Duodenal mucosa (tissue), 2 donors: ENCODE measurements at regions not wholly inside any gene's neighbourhood (a gene's known extent, or its start where the extent isn't known, plus 50 kb on each side); places are given as distances from the start of the nearest gene placed in this dataset.

Experiments
- H3K27ac ChIP-seq: one replicate; pipeline ENCODE4 v1.7.0; 2013; ENCODE audit warnings: low read depth, low read length
- H3K27me3 ChIP-seq, 2 donors: one replicate each; pipeline ENCODE4 v1.7.0; 2013; ENCODE audit warnings: low read length in 2 of 2, control low read depth in 1 of 2; ENCODE audit not compliant: insufficient read depth in 2 of 2, control insufficient read depth in 1 of 2
- H3K36me3 ChIP-seq, 2 donors: one replicate each; pipeline ENCODE4 v1.7.0; 2013; ENCODE audit warnings: low read length in 2 of 2, control low read depth in 1 of 2; ENCODE audit not compliant: insufficient read depth in 2 of 2, control insufficient read depth in 1 of 2
- H3K4me1 ChIP-seq, 2 donors: one replicate each; pipeline ENCODE4 v1.7.0; 2013; ENCODE audit warnings: low read length in 2 of 2, control low read depth in 1 of 2; ENCODE audit not compliant: insufficient read depth in 2 of 2, control insufficient read depth in 1 of 2
- H3K4me3 ChIP-seq, 2 donors: one replicate each; pipeline ENCODE4 v1.7.0; 2013; ENCODE audit warnings: low read length in 2 of 2, low read depth in 1 of 2
- H3K9ac ChIP-seq, 2 donors: one replicate each; pipeline ENCODE4 v1.7.0; 2013; ENCODE audit warnings: low read length in 2 of 2, low read depth in 1 of 2
- H3K9me3 ChIP-seq, 2 donors: one replicate each; pipeline ENCODE4 v1.7.0; 2013; ENCODE audit warnings: low read length in 2 of 2, control low read depth in 1 of 2; ENCODE audit not compliant: control insufficient read depth in 1 of 2

DNA sequence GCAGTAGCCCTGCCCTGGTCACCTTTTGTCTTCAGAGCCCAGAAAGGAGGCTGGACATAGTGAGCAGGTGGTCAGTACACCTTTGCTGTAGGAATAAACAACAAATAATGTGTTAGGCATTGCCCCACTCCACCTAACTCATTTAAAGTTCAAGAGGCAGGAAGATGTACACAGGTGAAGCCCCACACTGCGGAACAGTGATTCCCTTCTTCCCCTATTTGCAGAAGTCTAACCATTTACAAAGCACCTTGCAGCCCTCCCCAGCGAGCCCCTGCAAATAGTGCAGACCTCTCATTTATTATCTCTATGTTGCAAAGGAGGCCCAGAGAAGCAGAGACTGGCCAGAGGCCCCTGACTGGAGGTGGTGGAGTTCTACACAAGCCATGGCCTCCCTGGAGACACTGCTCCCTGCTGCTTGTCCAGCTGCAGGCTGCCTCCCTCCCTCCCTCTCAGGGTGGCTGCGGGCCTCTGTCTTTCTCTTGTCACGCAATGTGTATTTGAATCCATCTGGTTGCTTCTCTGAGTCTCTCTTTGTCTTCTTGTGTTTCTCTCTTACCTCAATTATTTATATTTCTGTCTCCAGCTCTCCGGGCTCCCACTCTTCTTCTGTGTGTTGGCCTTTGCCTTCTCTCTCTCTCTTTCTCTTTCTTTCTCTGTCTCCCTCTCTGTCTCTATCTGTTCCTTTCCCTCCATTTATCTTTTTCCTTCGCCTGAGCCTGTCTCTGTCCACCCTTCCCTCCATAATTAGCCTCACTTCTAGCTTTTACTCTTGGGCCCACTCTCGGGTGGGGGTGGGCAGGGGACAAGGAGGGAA is 59.1 kb upstream of the PRDM11 start:
- Histone ChIP-seq H3K4me3 (no peak overlapping the region), H3K9ac (no peak overlapping the region)

DNA sequence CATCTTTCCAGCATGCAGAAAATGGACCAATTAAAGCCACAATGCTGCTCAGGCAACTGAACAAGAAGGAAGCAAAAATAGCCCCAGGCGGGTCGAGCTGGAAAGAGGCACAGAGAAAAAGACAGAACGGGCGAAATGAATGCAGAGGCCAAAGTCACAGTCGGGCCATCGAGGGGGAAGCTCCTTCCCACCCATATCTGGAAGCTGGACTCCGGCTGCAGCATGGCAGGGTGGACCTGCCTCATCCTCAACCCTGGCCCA is 58.6 kb upstream of the PRDM11 start:
- Histone ChIP-seq H3K36me3 (no peaks in the 10 kb centered on the region), H3K9me3 (no peaks in the 10 kb centered on the region), H3K4me3 (no peak overlapping the region), H3K27ac (no peak overlapping the region), H3K27me3 (peaks cover 0 to 4% of the 10 kb centered on the region in 2 donors), H3K9ac (no peak overlapping the region), H3K4me1 (peaks cover 12 to 24% of the 10 kb centered on the region in 2 donors)

More for the DNA sequence above, 59.1 kb upstream of the PRDM11 start:
- Histone ChIP-seq H3K27me3 (peaks cover 0 to 4% of the 10 kb centered on the region in 2 donors), H3K27ac (no peak overlapping the region), H3K4me1 (peaks cover 12 to 29% of the 10 kb centered on the region in 2 donors), H3K36me3 (no peaks in the 10 kb centered on the region), H3K9me3 (no peaks in the 10 kb centered on the region)

DNA sequence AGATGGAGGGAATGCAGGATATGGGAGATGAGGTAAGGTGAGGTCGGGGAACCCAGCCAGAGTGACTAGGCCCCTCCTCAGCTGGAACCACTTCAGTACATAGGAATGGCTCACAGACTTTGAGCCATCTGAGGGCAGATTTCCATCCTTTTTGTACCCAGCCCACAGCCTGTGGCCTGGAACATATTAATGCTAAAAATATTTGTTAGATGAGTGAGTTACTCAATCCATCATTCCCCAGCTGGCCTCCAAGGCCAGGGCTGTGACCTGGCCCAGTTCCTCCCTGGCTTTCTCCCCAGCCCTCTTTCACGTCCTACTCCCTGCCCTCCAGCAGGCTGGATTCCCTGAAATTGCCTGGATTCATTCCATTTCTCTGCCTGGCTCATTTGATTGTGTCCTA is 57.2 kb upstream of the PRDM11 start:
- Histone ChIP-seq H3K36me3 (no peaks in the 10 kb centered on the region), H3K9ac (no peak overlapping the region), H3K4me1 (peaks cover 0 to 22% of the 10 kb centered on the region in 2 donors), H3K27ac (no peak overlapping the region), H3K4me3 (no peak overlapping the region), H3K9me3 (no peaks in the 10 kb centered on the region), H3K27me3 (no peaks in the 10 kb centered on the region)

DNA sequence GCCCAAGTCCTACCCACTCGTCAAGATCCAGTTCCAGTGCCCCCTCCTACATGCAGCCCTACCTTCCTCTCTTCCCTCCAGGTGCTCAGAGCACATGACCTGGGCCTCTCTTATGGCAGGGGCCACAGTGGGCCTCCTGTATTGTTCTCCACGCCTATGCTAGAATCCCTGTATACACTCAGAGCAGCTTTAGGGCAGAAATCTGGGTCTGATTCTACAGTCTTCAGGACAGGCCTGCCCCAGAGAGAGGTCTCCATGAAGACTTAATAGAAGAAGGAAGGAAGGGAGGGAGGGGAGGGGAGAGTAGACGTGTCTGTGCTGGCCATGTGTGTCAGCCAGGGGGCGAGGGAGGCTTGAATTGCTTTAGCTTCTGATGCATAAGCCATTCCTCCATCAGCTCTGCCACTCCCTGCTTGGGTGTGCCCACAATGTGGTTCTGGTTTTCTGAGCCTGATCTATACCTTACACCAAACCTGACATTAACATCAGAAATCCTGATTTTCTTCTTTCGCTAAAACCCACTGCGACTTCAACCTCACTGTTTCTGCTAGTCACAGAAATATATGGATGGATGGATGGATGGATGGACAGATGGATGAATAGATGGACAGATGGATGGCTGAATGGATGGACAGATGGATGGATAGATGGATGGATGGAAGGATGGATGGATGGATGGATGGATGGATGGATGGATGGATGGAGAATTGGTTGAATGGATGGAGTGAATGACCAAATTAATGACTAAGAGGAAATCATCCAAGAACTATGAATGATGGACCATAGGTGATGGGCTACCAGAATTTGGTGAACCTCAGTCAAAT is 56.6 kb upstream of the PRDM11 start:
- Histone ChIP-seq H3K9me3 (no peaks in the 10 kb centered on the region), H3K4me3 (no peak overlapping the region), H3K4me1 (peaks cover 0 to 22% of the 10 kb centered on the region in 2 donors), H3K36me3 (no peaks in the 10 kb centered on the region), H3K9ac (no peak overlapping the region), H3K27me3 (no peaks in the 10 kb centered on the region), H3K27ac (no peak overlapping the region)

DNA sequence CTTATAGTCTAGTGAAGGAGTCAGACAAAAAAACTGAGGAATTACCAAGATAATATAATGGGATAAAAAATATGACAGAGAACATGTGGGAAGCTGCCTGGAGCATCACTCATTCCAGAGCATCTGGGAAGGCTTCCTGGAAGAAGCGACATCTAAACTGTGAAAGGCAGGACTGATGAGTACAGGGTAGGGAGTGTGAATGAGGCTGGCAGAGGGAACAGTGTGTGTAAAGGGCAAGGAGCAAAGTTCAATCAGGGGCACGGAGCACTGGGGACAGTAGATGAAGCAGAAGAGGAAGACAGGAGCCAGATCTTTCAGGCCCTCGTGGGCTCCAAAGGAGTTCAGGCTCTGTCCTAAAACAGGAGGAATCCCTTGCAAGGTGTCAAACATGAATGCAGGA is 55.8 kb upstream of the PRDM11 start:
- no peak overlapping the region for H3K4me3 ChIP-seq
- no peaks in the 10 kb centered on the region for H3K27me3 ChIP-seq
- H3K9me3 ChIP-seq, result no peaks in the 10 kb centered on the region
- no peaks in the 10 kb centered on the region for H3K36me3 ChIP-seq
- no peak overlapping the region for H3K9ac ChIP-seq
- peaks cover 0 to 22% of the 10 kb centered on the region in 2 donors for H3K4me1 ChIP-seq
- H3K27ac ChIP-seq, result no peak overlapping the region

DNA sequence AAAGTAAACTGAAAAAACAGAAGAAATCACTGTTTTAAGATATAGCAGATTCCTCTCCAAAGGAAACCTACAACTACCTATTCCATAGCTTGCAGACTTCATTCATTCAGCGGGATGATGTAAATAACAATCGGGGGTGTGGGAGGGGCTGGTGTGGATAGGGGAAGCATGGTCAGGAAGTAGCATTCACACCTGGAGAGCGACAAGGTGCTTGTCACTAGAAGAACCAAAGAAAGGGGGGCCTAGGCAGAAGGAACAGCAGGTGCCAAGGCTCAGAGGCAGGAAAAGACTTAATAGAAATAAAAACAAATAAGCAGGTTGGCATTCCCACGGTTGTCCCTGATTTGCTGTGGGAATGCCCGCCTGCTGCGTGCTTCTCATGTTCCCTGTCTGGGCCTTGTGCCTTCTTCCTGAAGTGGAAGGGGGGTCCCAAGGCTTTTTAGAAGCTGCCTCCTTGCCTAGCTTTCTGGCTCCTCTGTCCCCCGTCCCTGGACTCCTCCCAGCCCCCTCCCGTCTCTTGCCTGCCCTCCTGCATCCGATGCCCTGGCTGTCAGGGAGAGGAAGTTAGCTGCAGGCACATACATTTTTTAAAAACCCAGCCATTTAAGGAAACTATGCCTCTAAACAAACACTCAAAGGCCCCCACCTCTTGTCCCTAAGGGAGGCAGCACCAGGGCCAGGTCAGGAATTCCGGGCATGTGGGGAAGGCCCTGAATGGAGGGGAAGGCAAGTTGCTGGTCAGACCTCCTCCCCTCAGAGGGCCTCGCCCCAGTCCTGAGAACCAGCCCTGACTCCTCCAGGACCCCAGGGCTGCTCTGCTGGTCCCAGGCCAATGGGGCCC is 54.7 kb upstream of the PRDM11 start:
- H3K36me3 ChIP-seq, result no peaks in the 10 kb centered on the region
- H3K27me3 ChIP-seq, result peaks cover 0 to 3% of the 10 kb centered on the region in 2 donors
- H3K9ac ChIP-seq, result no peak overlapping the region
- H3K27ac ChIP-seq, result no peak overlapping the region
- peaks cover 0 to 21% of the 10 kb centered on the region in 2 donors for H3K4me1 ChIP-seq
- H3K4me3 ChIP-seq, result no peak overlapping the region
- no peaks in the 10 kb centered on the region for H3K9me3 ChIP-seq

- peaks cover 0 to 17% of the 10 kb centered on the region in 2 donors for H3K4me1 ChIP-seq
- no peak overlapping the region for H3K27ac ChIP-seq
Observed at GRCh38 chr11:45092404-45092785, 54.0 kb upstream of the PRDM11 start.

GRCh38 chr11:45092901-45093760 is 53.3 kb upstream of the PRDM11 start:
- no peak overlapping the region for H3K27ac ChIP-seq
- peaks cover 0 to 3% of the 10 kb centered on the region in 2 donors for H3K27me3 ChIP-seq
- no peaks in the 10 kb centered on the region for H3K9me3 ChIP-seq
- H3K36me3 ChIP-seq, result no peaks in the 10 kb centered on the region
- H3K4me1 ChIP-seq, result peaks cover 0 to 12% of the 10 kb centered on the region in 2 donors
- no peak overlapping the region for H3K9ac ChIP-seq
- H3K4me3 ChIP-seq, result no peak overlapping the region

More at GRCh38 chr11:45092404-45092785, 54.0 kb upstream of the PRDM11 start:
- Histone ChIP-seq H3K4me3 (no peak overlapping the region), H3K9me3 (no peaks in the 10 kb centered on the region), H3K36me3 (no peaks in the 10 kb centered on the region), H3K9ac (no peak overlapping the region), H3K27me3 (peaks cover 0 to 3% of the 10 kb centered on the region in 2 donors)

GRCh38 chr11:45093761-45094455 is 52.5 kb upstream of the PRDM11 start:
- Histone ChIP-seq H3K27me3 (peaks cover 0 to 3% of the 10 kb centered on the region in 2 donors), H3K4me1 (peaks cover 0 to 7% of the 10 kb centered on the region in 2 donors), H3K9me3 (no peaks in the 10 kb centered on the region), H3K9ac (no peak overlapping the region), H3K27ac (no peak overlapping the region), H3K36me3 (no peaks in the 10 kb centered on the region), H3K4me3 (no peak overlapping the region)
